CD4-positive, CD25-positive, alpha-beta regulatory T cell (primary cell): ENCODE measurements at regions not wholly inside any gene's neighbourhood (a gene's known extent, or its start where the extent isn't known, plus 50 kb on each side); places are given as distances from the start of the nearest gene placed in this dataset.

Experiments used
- ATAC-seq, 2 donors: fragments of 150-1000 bp; cut with Tn5 transposase; one replicate each; pipeline ENCODE4 v1.10.0; 2021; ENCODE audit warnings: low read depth in 2 of 2, moderate number of reproducible peaks in 2 of 2, moderate library complexity in 1 of 2
- DNase-seq, 3 donors: peaks; one replicate each; pipeline versions ENCODE4 v3.0.0 to v3.0.0-alpha.2; 2012 to 2022; ENCODE audit warnings: mixed read lengths in 1 of 3
- H3K27ac ChIP-seq: one replicate; pipeline ENCODE4 v1.7.0; 2013; ENCODE audit warnings: mild to moderate bottlenecking, low read length; ENCODE audit not compliant: insufficient read depth, poor library complexity, severe bottlenecking
- H3K27me3 ChIP-seq: one replicate; pipeline ENCODE4 v1.7.0; 2013; ENCODE audit warnings: low read length; ENCODE audit not compliant: control insufficient read depth, insufficient read depth
- H3K36me3 ChIP-seq: one replicate; pipeline ENCODE4 v1.7.0; 2013; ENCODE audit warnings: mild to moderate bottlenecking, low read length, moderate library complexity; ENCODE audit not compliant: control insufficient read depth, insufficient read depth
- H3K4me1 ChIP-seq: 2 replicates; pipeline ENCODE4 v1.7.0; 2013; ENCODE audit warnings: mild to moderate bottlenecking, low read length; ENCODE audit not compliant: insufficient read depth, control insufficient read depth, poor library complexity, severe bottlenecking
- H3K4me3 ChIP-seq: one replicate; pipeline ENCODE4 v1.7.0; 2013; ENCODE audit warnings: low read depth, mild to moderate bottlenecking, low read length, moderate library complexity
- H3K9me3 ChIP-seq, 2 experiments: 1 replicate in 1 of 2; 2 replicates in 1 of 2; pipeline ENCODE4 v1.7.0; 2013; ENCODE audit warnings: low read length in 2 of 2, mild to moderate bottlenecking in 1 of 2, moderate library complexity in 1 of 2; ENCODE audit not compliant: control insufficient read depth in 2 of 2
- H3K27ac Mint-ChIP-seq, 3 donors: one replicate each; pipeline ENCODE4 v1.8.0; 2020 to 2022; ENCODE audit warnings: mild to moderate bottlenecking in 3 of 3, mixed read lengths in 3 of 3, moderate library complexity in 2 of 3
- H3K27me3 Mint-ChIP-seq: one replicate; pipeline ENCODE4 v1.8.0; 2022; ENCODE audit warnings: mild to moderate bottlenecking, mixed read lengths
- H3K36me3 Mint-ChIP-seq: one replicate; pipeline ENCODE4 v1.8.0; 2020; ENCODE audit warnings: mixed read lengths
- H3K4me1 Mint-ChIP-seq, 4 donors: one replicate each; pipeline ENCODE4 v1.8.0; 2020 to 2022; ENCODE audit warnings: mixed read lengths in 4 of 4, mild to moderate bottlenecking in 1 of 4
- H3K4me3 Mint-ChIP-seq, 4 donors: one replicate each; pipeline ENCODE4 v1.8.0; 2020 to 2022; ENCODE audit warnings: mild to moderate bottlenecking in 4 of 4, mixed read lengths in 4 of 4, moderate library complexity in 3 of 4
- H3K9me3 Mint-ChIP-seq, 7 donors: one replicate each; pipeline ENCODE4 v1.8.0; 2020 to 2022; ENCODE audit warnings: mixed read lengths in 7 of 7, mild to moderate bottlenecking in 3 of 7, moderate library complexity in 2 of 7

- no peaks in the 10 kb centered on the region for H3K4me1 ChIP-seq
- H3K4me3 Mint-ChIP-seq: no peak overlapping the region
- no peak for ATAC-seq
- H3K36me3 ChIP-seq: no peaks in the 10 kb centered on the region
- H3K9me3 ChIP-seq: no peaks in the 10 kb centered on the region
- DNase-seq: no peak
- H3K36me3 Mint-ChIP-seq: no peaks in the 10 kb centered on the region
- H3K27ac Mint-ChIP-seq: no peak overlapping the region
- peaks cover 0 to 12% (median 3%) of the 10 kb centered on the region in 7 donors for H3K9me3 Mint-ChIP-seq
- no peaks in the 10 kb centered on the region for H3K27me3 ChIP-seq
- no peaks in the 10 kb centered on the region for H3K27me3 Mint-ChIP-seq
- no peaks in the 10 kb centered on the region for H3K4me1 Mint-ChIP-seq
- no peak overlapping the region for H3K27ac ChIP-seq
- H3K4me3 ChIP-seq: no peak overlapping the region
Measured at GRCh38 chr9:16085167-16085726, 532.4 kb downstream of the CCDC171 start.

DNA sequence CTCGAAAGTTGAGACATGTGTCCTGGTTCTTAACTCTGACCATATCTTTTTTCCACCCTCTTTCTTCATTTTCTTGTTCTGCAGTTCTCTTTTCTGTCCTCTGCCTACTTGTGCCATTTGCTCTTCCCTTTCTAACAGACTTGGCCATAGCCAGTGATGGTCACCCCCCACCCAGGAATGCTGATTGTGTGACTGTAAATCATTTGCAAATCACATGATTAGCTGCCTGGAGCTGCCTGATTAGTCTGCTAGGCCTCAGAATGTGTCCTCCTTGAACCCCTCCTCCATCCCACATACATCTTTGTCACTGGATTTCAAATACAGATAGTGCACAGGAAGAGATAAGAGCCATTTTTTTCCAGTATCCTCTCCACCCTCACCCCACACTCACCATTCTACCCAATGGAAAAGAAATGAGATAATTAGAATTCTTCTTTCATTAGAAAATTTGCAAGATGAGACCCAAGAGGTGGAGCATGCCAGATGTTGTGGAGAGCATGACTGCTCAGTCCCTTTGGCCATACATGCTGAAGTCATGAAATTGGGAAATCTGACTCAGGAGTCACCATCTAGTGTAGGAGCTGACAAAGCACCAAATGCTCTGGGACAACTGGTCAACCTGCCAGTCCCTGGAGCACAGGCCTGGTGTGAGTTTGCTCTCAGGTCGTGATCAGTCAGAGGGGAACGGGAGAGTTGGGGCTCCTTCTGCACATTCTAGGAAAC, 538.2 kb downstream of the CCDC171 start:
- H3K4me3 ChIP-seq: no peak overlapping the region
- no peaks in the 10 kb centered on the region for H3K4me1 ChIP-seq
- ATAC-seq: no peak
- no peaks in the 10 kb centered on the region for H3K27me3 ChIP-seq
- no peaks in the 10 kb centered on the region for H3K36me3 ChIP-seq
- H3K9me3 ChIP-seq: no peaks in the 10 kb centered on the region
- DNase-seq: no peak
- Mint-ChIP-seq H3K27ac (no peak overlapping the region), H3K4me3 (no peak overlapping the region), H3K9me3 (peaks cover 0 to 12% (median 6%) of the 10 kb centered on the region in 7 donors), H3K27me3 (no peaks in the 10 kb centered on the region), H3K36me3 (no peaks in the 10 kb centered on the region), H3K4me1 (no peaks in the 10 kb centered on the region)
- no peak overlapping the region for H3K27ac ChIP-seq

DNA sequence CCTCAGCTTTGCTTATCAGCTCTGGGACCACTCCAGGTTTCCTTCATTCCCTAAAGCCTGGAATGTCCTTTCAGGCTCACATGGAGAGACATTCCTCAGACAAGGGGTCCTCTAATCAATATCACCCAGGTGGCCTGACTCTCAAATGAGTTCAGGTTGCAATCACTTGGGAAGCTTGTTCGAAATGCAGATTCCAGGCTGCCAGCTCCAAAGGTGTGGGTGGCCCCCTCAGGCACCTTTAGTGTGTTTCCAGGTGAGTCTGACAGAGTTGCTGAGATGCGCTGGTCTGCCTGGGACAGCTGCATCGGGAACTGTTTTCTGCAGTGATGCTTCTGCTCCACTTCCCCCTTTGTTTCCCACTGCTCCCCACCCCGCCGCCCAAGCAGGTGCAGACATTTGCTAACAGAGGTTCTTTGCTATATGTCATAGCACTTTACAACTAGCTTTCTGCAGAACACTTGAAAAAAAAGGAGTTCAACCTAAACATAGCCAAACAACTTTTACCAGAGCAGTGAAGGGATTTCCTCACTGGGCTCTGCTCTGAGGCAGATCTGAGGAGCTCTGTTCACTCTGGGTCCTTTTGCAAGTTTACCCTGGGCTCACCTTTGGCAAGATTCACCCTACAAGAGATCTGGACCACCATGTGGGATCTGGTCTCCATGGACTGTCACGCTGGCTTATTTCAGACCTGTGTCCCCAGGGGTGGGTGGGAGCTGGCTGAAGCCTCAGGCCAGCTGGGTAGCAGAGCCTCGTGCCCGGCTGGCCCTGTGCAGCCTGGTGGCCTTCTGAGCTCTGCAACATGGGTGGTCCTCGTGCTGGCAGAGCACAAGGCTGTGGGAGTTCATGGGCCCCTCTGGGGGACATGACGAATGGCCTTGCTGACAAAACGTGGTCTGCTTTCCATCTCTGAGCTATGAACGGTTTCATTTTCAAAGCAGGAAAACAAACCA, 539.6 kb downstream of the CCDC171 start:
- Histone ChIP-seq H3K36me3 (no peaks in the 10 kb centered on the region), H3K9me3 (no peaks in the 10 kb centered on the region), H3K4me3 (no peak overlapping the region), H3K4me1 (no peaks in the 10 kb centered on the region), H3K27me3 (no peaks in the 10 kb centered on the region), H3K27ac (no peak overlapping the region)
- Mint-ChIP-seq H3K36me3 (no peaks in the 10 kb centered on the region), H3K9me3 (peaks cover 0 to 7% (median 5%) of the 10 kb centered on the region in 7 donors), H3K4me1 (no peaks in the 10 kb centered on the region), H3K27ac (no peak overlapping the region), H3K27me3 (no peaks in the 10 kb centered on the region), H3K4me3 (no peak overlapping the region)
- ATAC-seq: no peak
- DNase-seq: no peak

DNA sequence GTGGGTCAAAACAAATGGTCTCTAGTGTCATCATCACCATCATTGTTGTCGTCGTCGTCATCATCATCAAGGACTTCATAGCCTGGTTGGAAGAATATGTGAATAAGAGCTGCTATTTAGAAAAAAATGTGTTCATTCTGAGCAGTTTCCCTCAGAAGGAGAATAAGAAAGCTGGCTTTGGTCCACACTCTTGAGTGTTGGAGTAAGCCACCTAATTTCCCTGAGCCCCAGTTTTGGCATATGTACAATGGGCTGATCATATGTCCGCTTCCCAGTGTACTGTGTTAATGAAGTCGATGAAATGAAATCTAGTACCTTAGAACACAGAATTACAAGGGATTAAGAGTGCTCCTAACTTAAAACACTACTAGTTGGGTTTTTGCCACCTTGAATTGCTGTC, 545.5 kb downstream of the CCDC171 start:
- no peaks in the 10 kb centered on the region for H3K27me3 ChIP-seq
- H3K4me3 Mint-ChIP-seq: no peak overlapping the region
- H3K36me3 Mint-ChIP-seq: no peaks in the 10 kb centered on the region
- no peak overlapping the region for H3K27ac Mint-ChIP-seq
- ATAC-seq: no peak
- no peaks in the 10 kb centered on the region for H3K4me1 ChIP-seq
- no peaks in the 10 kb centered on the region for H3K27me3 Mint-ChIP-seq
- no peaks in the 10 kb centered on the region for H3K4me1 Mint-ChIP-seq
- H3K27ac ChIP-seq: no peak overlapping the region
- H3K9me3 ChIP-seq: no peaks in the 10 kb centered on the region
- no peak for DNase-seq
- H3K36me3 ChIP-seq: no peaks in the 10 kb centered on the region
- peaks cover 0 to 8% (median 4%) of the 10 kb centered on the region in 7 donors for H3K9me3 Mint-ChIP-seq
- H3K4me3 ChIP-seq: no peak overlapping the region

DNA sequence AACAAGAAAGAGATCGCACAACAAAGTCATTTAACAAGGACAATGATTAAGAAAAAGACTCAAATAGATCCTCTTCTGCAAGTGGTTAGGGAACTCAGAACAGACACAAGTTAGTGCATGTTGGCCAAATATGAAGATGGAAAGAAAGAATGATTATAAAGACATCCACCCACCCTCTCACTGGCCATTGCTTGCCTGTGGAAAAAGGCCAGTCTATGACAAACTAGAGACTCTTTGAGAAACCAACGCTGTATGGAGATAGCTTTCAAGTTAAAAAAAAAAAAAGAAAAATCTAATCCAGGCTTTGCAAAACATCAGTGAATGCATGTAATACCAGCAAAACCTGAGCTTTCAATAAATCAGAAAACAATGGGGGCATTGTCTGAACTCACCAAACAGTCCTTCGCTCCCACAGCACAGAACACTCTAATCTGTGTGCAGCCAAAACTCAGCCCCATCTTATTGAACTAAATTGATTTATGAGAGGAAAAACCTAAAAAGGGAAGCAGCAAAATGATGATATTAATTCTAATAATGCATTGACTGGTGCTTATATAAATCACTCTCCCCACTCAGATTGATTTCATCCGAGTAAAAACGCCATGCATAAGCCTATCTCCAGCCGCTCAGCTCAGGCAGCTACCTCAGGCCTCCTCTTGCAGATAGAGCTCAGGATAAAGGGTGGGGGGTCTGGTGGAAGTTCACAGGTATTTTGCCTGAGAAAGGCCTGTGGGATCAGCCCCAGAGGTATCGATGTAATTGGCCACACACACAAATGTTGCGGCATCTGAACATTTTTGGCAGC, 547.1 kb downstream of the CCDC171 start:
- Histone ChIP-seq H3K27me3 (no peaks in the 10 kb centered on the region), H3K27ac (no peak overlapping the region), H3K9me3 (no peaks in the 10 kb centered on the region), H3K36me3 (no peaks in the 10 kb centered on the region), H3K4me3 (no peak overlapping the region), H3K4me1 (no peaks in the 10 kb centered on the region)
- Mint-ChIP-seq H3K9me3 (peaks cover 0 to 7% (median 1%) of the 10 kb centered on the region in 7 donors), H3K36me3 (no peaks in the 10 kb centered on the region), H3K4me1 (no peaks in the 10 kb centered on the region), H3K4me3 (no peak overlapping the region), H3K27ac (no peak overlapping the region), H3K27me3 (no peaks in the 10 kb centered on the region)
- no peak for ATAC-seq
- DNase-seq: no peak

GRCh38 chr9:16100537-16101091, 547.8 kb downstream of the CCDC171 start:
- no peak overlapping the region for H3K4me3 Mint-ChIP-seq

DNA sequence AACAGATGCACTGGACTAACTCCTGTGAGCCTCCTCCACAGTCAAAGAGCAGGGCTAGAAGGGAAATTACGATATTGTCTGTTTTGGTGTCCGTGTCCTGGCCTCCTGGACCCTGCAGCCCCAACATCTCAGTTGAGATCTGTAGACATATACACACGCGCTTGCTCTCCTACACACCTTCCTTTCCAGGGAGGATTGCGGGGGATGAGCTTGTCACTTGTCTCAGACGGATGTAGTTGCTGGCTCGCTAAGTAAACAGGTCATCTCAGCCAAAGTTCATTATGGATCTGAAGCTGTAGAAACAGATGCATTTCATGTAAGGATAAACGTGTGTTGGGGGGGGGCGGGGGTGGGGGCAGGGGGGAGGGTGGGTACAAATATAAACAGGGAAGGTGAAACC, 549.3 kb downstream of the CCDC171 start:
- H3K4me1 Mint-ChIP-seq: no peaks in the 10 kb centered on the region
- H3K4me1 ChIP-seq: no peaks in the 10 kb centered on the region
- H3K4me3 Mint-ChIP-seq: no peak overlapping the region
- H3K9me3 ChIP-seq: no peaks in the 10 kb centered on the region
- peaks cover 0 to 7% (median 0%) of the 10 kb centered on the region in 7 donors for H3K9me3 Mint-ChIP-seq
- DNase-seq (no peak), ATAC-seq (no peak)
- H3K27ac ChIP-seq: no peak overlapping the region
- H3K4me3 ChIP-seq: no peak overlapping the region
- no peaks in the 10 kb centered on the region for H3K27me3 ChIP-seq
- no peak overlapping the region for H3K27ac Mint-ChIP-seq
- H3K36me3 ChIP-seq: no peaks in the 10 kb centered on the region
- H3K36me3 Mint-ChIP-seq: no peaks in the 10 kb centered on the region
- H3K27me3 Mint-ChIP-seq: no peaks in the 10 kb centered on the region

More at GRCh38 chr9:16100537-16101091, 547.8 kb downstream of the CCDC171 start:
- no peak overlapping the region for H3K4me3 ChIP-seq
- Mint-ChIP-seq H3K36me3 (no peaks in the 10 kb centered on the region), H3K9me3 (peaks cover 0 to 7% (median 0%) of the 10 kb centered on the region in 7 donors), H3K27me3 (no peaks in the 10 kb centered on the region), H3K27ac (no peak overlapping the region), H3K4me1 (no peaks in the 10 kb centered on the region)
- DNase-seq (no peak), ATAC-seq (no peak)
- no peaks in the 10 kb centered on the region for H3K9me3 ChIP-seq
- H3K4me1 ChIP-seq: no peaks in the 10 kb centered on the region
- no peak overlapping the region for H3K27ac ChIP-seq
- H3K27me3 ChIP-seq: no peaks in the 10 kb centered on the region
- no peaks in the 10 kb centered on the region for H3K36me3 ChIP-seq
